ENCODE measurements at regions not wholly inside any gene's neighbourhood (a gene's known extent, or its start where the extent isn't known, plus 50 kb on each side); places are given as distances from the start of the nearest gene placed in this dataset.

GRCh38 chr9:88660611-88661010 lies 125.6 kb downstream of the NXNL2 start:
- CTCF ChIA-PET, result interaction anchor here (0.5 to 1.1 kb wide), 6 partner anchors 9 to 617 kb away, joined by 3 to 5 read pairs (median 3); no protein-coding TSS in a partner anchor
- no peaks in the 10 kb centered on the region for H3K36me3 Mint-ChIP-seq (ENCODE audit: low read depth)
- no peak overlapping the region for H3K27ac Mint-ChIP-seq
- DNase-seq (peak; percentile 38), ATAC-seq (no peak)
- POLR2A ChIA-PET, result no interaction called here
- H3K9me3 Mint-ChIP-seq (ENCODE audit: low read depth), result no peaks in the 10 kb centered on the region
- intact Hi-C loops (cut with DNase I, micrococcal nuclease), result loop anchor here (1.0 to 10.0 kb wide), 3 partner anchors 82 to 344 kb away; no protein-coding TSS in a partner anchor
- H3K27me3 Mint-ChIP-seq, result peaks cover 8% of the 10 kb centered on the region
- no peaks in the 10 kb centered on the region for H3K4me1 Mint-ChIP-seq
- no peak overlapping the region for H3K4me3 Mint-ChIP-seq

DNA sequence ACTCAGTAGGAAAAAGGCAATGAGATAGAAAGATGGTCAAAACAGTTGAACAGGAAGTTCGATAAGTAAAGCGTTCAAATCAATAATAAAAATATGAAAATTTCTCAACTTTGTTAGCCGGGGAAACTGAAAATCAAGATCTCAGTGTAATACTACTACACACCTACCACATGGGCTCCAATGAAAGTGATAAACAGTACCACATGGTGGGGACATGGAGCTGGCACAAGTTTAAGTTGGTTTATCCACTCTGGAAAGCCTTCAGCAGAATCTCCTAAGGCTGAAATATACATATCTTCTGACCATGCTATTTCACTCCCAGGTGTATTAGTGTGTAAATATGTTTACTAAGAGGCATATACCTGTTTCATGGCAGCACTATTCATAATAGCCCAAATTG lies 126.8 kb downstream of the NXNL2 start:
- no peaks in the 10 kb centered on the region for H3K36me3 Mint-ChIP-seq (ENCODE audit: low read depth)
- ATAC-seq (no peak), DNase-seq (no peak)
- peaks cover 6% of the 10 kb centered on the region for H3K27me3 Mint-ChIP-seq
- intact Hi-C loops (cut with DNase I, micrococcal nuclease), result loop anchor here (5.0 to 10.0 kb wide), 2 partner anchors 81 to 343 kb away; no protein-coding TSS in a partner anchor
- CTCF ChIA-PET, result no interaction called here
- POLR2A ChIA-PET, result no interaction called here
- no peaks in the 10 kb centered on the region for H3K4me1 Mint-ChIP-seq
- no peak overlapping the region for H3K4me3 Mint-ChIP-seq
- no peaks in the 10 kb centered on the region for H3K9me3 Mint-ChIP-seq (ENCODE audit: low read depth)
- no peak overlapping the region for H3K27ac Mint-ChIP-seq

- ATAC-seq (no peak), DNase-seq (no peak)
- ChIA-PET CTCF (interaction anchor here (0.6 to 1.7 kb wide), 2 partner anchors 15 to 1030 kb away, joined by 3 to 4 read pairs; no protein-coding TSS in a partner anchor), POLR2A (no interaction called here)
- intact Hi-C loops (cut with DNase I, micrococcal nuclease), result loop anchor here (5.0 to 10.0 kb wide), 2 partner anchors 78 to 341 kb away; no protein-coding TSS in a partner anchor
- Mint-ChIP-seq H3K36me3 (ENCODE audit: low read depth) (no peaks in the 10 kb centered on the region), H3K27me3 (peaks cover 7% of the 10 kb centered on the region), H3K27ac (no peak overlapping the region), H3K9me3 (ENCODE audit: low read depth) (no peaks in the 10 kb centered on the region), H3K4me3 (no peak overlapping the region), H3K4me1 (no peaks in the 10 kb centered on the region)
These were observed 128.9 kb downstream of the NXNL2 start for GRCh38 chr9:88663771-88664419.

- H3K27ac Mint-ChIP-seq, result no peak overlapping the region
These were observed 129.8 kb downstream of the NXNL2 start for GRCh38 chr9:88664773-88665172.

DNA sequence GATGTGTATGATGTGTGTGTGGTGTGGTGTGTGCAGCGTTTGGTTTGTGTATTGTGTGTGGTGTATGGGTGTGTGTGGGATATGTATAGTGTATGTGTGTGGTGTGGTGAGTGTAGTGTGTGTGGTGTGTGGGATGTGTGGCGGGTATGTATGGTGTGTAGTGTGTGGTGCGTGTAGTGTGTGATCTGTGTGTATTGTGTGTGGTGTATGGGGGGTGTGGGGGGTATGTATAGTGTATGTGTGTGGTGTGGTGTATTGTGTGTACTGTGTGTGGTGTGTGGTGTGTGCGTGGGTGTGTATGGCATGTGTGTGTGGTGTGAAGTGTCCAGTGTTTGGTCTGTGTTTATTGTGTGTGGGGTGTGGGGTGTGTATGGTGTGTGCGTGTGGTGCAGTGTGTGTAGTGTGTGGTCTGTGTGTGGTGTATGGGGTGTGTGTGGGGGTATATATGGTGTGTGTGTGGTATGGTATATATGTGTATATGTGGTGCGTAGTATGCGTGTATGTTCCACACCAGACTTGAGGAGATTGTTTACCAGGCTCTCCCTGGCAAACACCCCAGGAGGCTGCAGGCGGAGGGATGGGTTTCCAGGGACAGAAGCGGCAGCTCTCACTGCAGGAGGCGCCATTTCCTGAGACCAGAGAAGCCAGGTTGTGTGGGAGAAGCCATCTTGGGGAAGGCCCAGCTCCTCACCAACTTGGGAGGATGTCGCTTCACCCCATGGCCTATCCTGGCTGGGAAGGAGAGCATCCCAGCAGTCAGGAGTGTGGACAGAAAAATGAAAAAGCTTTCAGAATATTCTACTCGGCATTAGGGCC lies 138.1 kb downstream of the NXNL2 start:
- intact Hi-C loops (cut with DNase I, micrococcal nuclease), result no loop called here
- ATAC-seq (no peak), DNase-seq (no peak)
- no peaks in the 10 kb centered on the region for H3K9me3 Mint-ChIP-seq (ENCODE audit: low read depth)
- H3K4me1 Mint-ChIP-seq, result no peaks in the 10 kb centered on the region
- CTCF ChIA-PET, result no interaction called here
- H3K27ac Mint-ChIP-seq, result no peak overlapping the region
- H3K4me3 Mint-ChIP-seq, result no peak overlapping the region
- no peaks in the 10 kb centered on the region for H3K36me3 Mint-ChIP-seq (ENCODE audit: low read depth)
- POLR2A ChIA-PET, result no interaction called here
- H3K27me3 Mint-ChIP-seq, result peaks cover 14% of the 10 kb centered on the region

More at GRCh38 chr9:88664773-88665172, 129.8 kb downstream of the NXNL2 start:
- Mint-ChIP-seq H3K4me1 (no peaks in the 10 kb centered on the region), H3K9me3 (ENCODE audit: low read depth) (no peaks in the 10 kb centered on the region), H3K36me3 (ENCODE audit: low read depth) (no peaks in the 10 kb centered on the region), H3K4me3 (no peak overlapping the region), H3K27me3 (peaks cover 9% of the 10 kb centered on the region)
- intact Hi-C loops (cut with DNase I, micrococcal nuclease), result loop anchor here (5.0 to 10.0 kb wide), 2 partner anchors 78 to 340 kb away; no protein-coding TSS in a partner anchor
- POLR2A ChIA-PET, result no interaction called here
- CTCF ChIA-PET, result no interaction called here
- no peak for ATAC-seq
- DNase-seq, result no peak

- Mint-ChIP-seq H3K9me3 (ENCODE audit: low read depth) (no peaks in the 10 kb centered on the region), H3K4me3 (no peak overlapping the region), H3K27ac (no peak overlapping the region), H3K36me3 (ENCODE audit: low read depth) (no peaks in the 10 kb centered on the region), H3K4me1 (no peaks in the 10 kb centered on the region), H3K27me3 (peaks cover 13% of the 10 kb centered on the region)
- ATAC-seq, result no peak
- no peak for DNase-seq
- POLR2A ChIA-PET, result no interaction called here
- intact Hi-C loops (cut with DNase I, micrococcal nuclease), result no loop called here
- CTCF ChIA-PET, result no interaction called here
These were observed 138.9 kb downstream of the NXNL2 start for GRCh38 chr9:88673886-88674285.

DNA sequence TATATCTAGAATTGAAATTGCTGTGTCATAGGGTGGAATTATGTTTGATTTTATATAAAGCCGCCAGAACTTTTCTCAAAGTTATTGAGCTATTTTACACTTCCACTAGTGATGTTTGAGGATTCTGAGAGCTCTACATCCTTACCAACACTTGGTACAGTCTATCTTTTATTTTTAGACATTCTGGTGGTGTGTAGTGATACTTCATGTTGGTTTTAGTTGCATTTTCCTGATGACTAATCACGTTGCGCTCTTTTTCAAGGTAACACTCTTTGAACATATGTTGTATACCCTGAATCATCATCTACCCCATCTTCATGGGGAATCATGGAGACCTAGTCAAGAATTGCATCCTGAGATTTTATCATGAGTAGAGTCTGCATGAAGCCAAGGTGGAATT lies 141.7 kb downstream of the NXNL2 start:
- Mint-ChIP-seq H3K9me3 (ENCODE audit: low read depth) (no peaks in the 10 kb centered on the region), H3K4me1 (no peaks in the 10 kb centered on the region), H3K27ac (no peak overlapping the region), H3K27me3 (peaks cover 8% of the 10 kb centered on the region), H3K36me3 (ENCODE audit: low read depth) (no peaks in the 10 kb centered on the region), H3K4me3 (no peak overlapping the region)
- intact Hi-C loops (cut with DNase I, micrococcal nuclease), result no loop called here
- ChIA-PET CTCF (no interaction called here), POLR2A (no interaction called here)
- no peak for ATAC-seq
- no peak for DNase-seq

DNA sequence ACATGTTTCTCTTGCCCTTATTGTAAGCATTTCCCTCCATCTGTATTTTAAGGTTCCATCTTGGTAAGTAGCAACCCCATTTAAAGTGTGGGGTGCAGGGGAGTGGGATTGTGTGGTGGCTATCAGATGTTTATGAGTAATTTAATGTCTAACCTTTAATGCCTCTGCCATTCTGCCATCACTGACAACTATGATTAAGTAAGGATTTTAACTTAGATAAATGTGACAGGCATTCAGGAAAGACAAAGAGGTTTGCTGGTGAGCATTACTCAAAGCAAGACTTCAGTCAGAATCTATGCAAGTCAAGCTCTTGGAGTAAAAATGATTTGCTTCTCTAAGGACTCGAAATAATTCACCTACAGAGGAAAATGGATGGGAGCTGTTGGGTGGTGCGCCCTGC lies 143.0 kb downstream of the NXNL2 start:
- Mint-ChIP-seq H3K27ac (no peak overlapping the region), H3K36me3 (ENCODE audit: low read depth) (no peaks in the 10 kb centered on the region), H3K27me3 (peaks cover 8% of the 10 kb centered on the region), H3K4me1 (no peaks in the 10 kb centered on the region), H3K4me3 (no peak overlapping the region), H3K9me3 (ENCODE audit: low read depth) (no peaks in the 10 kb centered on the region)
- ChIA-PET POLR2A (no interaction called here), CTCF (interaction anchor here (1.7 kb wide), 1 partner anchor 14 kb away, joined by 4 read pairs; no protein-coding TSS in a partner anchor)
- ATAC-seq, result no peak
- DNase-seq, result no peak
- intact Hi-C loops (cut with DNase I, micrococcal nuclease), result no loop called here

- no peak for ATAC-seq
- Mint-ChIP-seq H3K4me1 (no peaks in the 10 kb centered on the region), H3K4me3 (no peak overlapping the region), H3K36me3 (ENCODE audit: low read depth) (no peaks in the 10 kb centered on the region), H3K9me3 (ENCODE audit: low read depth) (no peaks in the 10 kb centered on the region), H3K27ac (no peak overlapping the region), H3K27me3 (peaks cover 8% of the 10 kb centered on the region)
- intact Hi-C loops (cut with DNase I, micrococcal nuclease), result no loop called here
- CTCF ChIA-PET, result interaction anchor here (1.7 kb wide), 1 partner anchor 15 kb away, joined by 4 read pairs; no protein-coding TSS in a partner anchor
- POLR2A ChIA-PET, result no interaction called here
- DNase-seq, result no peak
These were observed 143.5 kb downstream of the NXNL2 start for GRCh38 chr9:88678431-88678830.

- POLR2A ChIA-PET, result no interaction called here
- no peak for ATAC-seq
- intact Hi-C loops (cut with DNase I, micrococcal nuclease), result no loop called here
These were observed 145.1 kb downstream of the NXNL2 start for GRCh38 chr9:88680041-88680440.

DNA sequence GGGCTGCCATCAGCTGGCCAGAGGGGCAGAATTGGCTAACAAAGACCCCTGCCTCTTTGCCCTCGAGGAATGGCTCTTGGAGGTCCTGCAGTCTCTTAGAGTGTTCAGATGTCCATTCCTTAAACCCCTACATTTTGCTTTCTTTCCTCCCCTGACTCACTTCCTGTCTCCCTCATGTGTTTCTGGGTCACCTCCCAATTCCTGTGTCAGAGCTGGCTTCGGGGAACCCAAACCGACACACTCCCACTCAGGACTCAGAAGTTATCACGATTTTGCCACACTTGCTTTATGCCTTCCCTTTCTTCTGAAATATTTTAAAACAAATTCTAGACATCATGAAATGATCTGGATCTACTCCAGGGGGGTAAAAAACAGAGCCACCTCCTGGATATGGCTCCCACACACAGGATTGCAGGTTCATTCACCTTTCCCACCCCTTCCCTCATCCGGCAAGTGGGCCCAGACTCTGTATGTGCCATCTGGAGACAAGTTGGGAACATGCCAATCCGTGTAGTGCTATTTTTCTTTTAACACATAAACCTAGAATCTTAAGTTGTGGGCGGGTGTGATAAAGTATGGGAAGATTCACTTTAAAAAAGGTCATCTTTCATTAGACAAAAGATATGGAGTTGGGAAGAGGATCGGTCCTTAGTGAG lies 145.7 kb downstream of the NXNL2 start:
- no peak overlapping the region for H3K27ac Mint-ChIP-seq
- POLR2A ChIA-PET, result no interaction called here
- CTCF ChIA-PET, result no interaction called here
- H3K27me3 Mint-ChIP-seq, result peaks cover 8% of the 10 kb centered on the region
- no peaks in the 10 kb centered on the region for H3K4me1 Mint-ChIP-seq
- H3K36me3 Mint-ChIP-seq (ENCODE audit: low read depth), result no peaks in the 10 kb centered on the region
- DNase-seq (no peak), ATAC-seq (no peak)
- H3K4me3 Mint-ChIP-seq, result no peak overlapping the region
- intact Hi-C loops (cut with DNase I, micrococcal nuclease), result no loop called here
- H3K9me3 Mint-ChIP-seq (ENCODE audit: low read depth), result no peaks in the 10 kb centered on the region

More at GRCh38 chr9:88680041-88680440, 145.1 kb downstream of the NXNL2 start:
- Mint-ChIP-seq H3K36me3 (ENCODE audit: low read depth) (no peaks in the 10 kb centered on the region), H3K27ac (no peak overlapping the region), H3K4me3 (no peak overlapping the region), H3K27me3 (peaks cover 8% of the 10 kb centered on the region), H3K9me3 (ENCODE audit: low read depth) (no peaks in the 10 kb centered on the region), H3K4me1 (no peaks in the 10 kb centered on the region)
- DNase-seq, result no peak
- CTCF ChIA-PET, result no interaction called here

Data from activated CD4-positive, alpha-beta T cell treated with anti-CD3 and anti-CD28 coated beads for 36 hours (primary cell).